ENCODE measurements at regions not wholly inside any gene's neighbourhood (a gene's known extent, or its start where the extent isn't known, plus 50 kb on each side); places are given as distances from the start of the nearest gene placed in this dataset.
"Not testable (repeated sequence)": the region's sequence is repeated elsewhere in the genome, so short reads cannot be mapped to it uniquely, and the experiment has no call there.

- H3K4me3 ChIP-seq (replicated peaks; ENCODE audit: low read depth, low read length) = no peak overlapping the region
- no peak for DNase-seq (ENCODE audit: low read depth)
- TF ChIP-seq CTCF (IDR thresholded peaks at IDR 0.05; ENCODE audit: low read length, missing control alignments) = no peak
Measured at GRCh38 chr5:28390341-28390740, 1352.0 kb upstream of the CDH9 start.

GRCh38 chr5:28389727-28390126, 1351.3 kb upstream of the CDH9 start:
- DNase-seq (ENCODE audit: low read depth); H3K4me3 ChIP-seq (replicated peaks; ENCODE audit: low read depth, low read length): not testable (repeated sequence)

- TF ChIP-seq CTCF (IDR thresholded peaks at IDR 0.05; ENCODE audit: low read length, missing control alignments) = no peak
- H3K4me3 ChIP-seq (replicated peaks; ENCODE audit: low read depth, low read length) = no peak overlapping the region
- no peak for DNase-seq (ENCODE audit: low read depth)
Measured at GRCh38 chr5:28388428-28388827, 1350.0 kb upstream of the CDH9 start.

- DNase-seq (ENCODE audit: low read depth) = no peak
- no peak for TF ChIP-seq CTCF (IDR thresholded peaks at IDR 0.05; ENCODE audit: low read length, missing control alignments)
- no peak overlapping the region for H3K4me3 ChIP-seq (replicated peaks; ENCODE audit: low read depth, low read length)
Measured at GRCh38 chr5:28386712-28387111, 1348.3 kb upstream of the CDH9 start.

- H3K4me3 ChIP-seq (replicated peaks; ENCODE audit: low read depth, low read length) = no peak overlapping the region
- no peak for DNase-seq (ENCODE audit: low read depth)
- TF ChIP-seq CTCF (IDR thresholded peaks at IDR 0.05; ENCODE audit: low read length, missing control alignments) = no peak
Measured at GRCh38 chr5:28380167-28380566, 1341.8 kb upstream of the CDH9 start.

GRCh38 chr5:28374492-28374967, 1336.1 kb upstream of the CDH9 start:
- DNase-seq (ENCODE audit: low read depth) = peak; percentile 20
- TF ChIP-seq CTCF (IDR thresholded peaks at IDR 0.05; ENCODE audit: low read length, missing control alignments) = no peak
- no peak overlapping the region for H3K4me3 ChIP-seq (replicated peaks; ENCODE audit: low read depth, low read length)

- TF ChIP-seq CTCF (IDR thresholded peaks at IDR 0.05; ENCODE audit: low read length, missing control alignments) = no peak
- no peak overlapping the region for H3K4me3 ChIP-seq (replicated peaks; ENCODE audit: low read depth, low read length)
- no peak for DNase-seq (ENCODE audit: low read depth)
Measured at GRCh38 chr5:28370896-28371295, 1332.5 kb upstream of the CDH9 start.

All from fibroblast of pulmonary artery (primary cell).